H1 (cell line): ENCODE measurements at regions not wholly inside any gene's neighbourhood (a gene's known extent, or its start where the extent isn't known, plus 50 kb on each side); places are given as distances from the start of the nearest gene placed in this dataset.

Source experiments
- CTCF ChIA-PET: fragments of 300-600 bp; sonication (Branson Sonifier 250); formaldehyde crosslinking; loops from one replicate; lab custom pipeline; 2021; ENCODE audit not compliant: partially characterized antibody; lab: Charles Lee
- POLR2A ChIA-PET: fragments of 300-600 bp; sonication (Branson Sonifier 250); formaldehyde crosslinking; loops from one replicate; lab custom pipeline; 2021; ENCODE audit warnings: inconsistent platforms; ENCODE audit not compliant: partially characterized antibody; lab: Charles Lee
- DNase-seq, 2 experiments: peaks; one replicate each; pipeline versions ENCODE4 v3.0.0 to v3.0.0-alpha.2; 2010 to 2022; ENCODE audit warnings: low spot score in 2 of 2, low read depth in 1 of 2, mixed read lengths in 1 of 2
- FAIRE-seq: peaks from 2 replicates; lab custom pipeline; 2011; peaks lifted over from hg19 to GRCh38; lab: Jason Lieb, UNC
- H2AFZ ChIP-seq: 2 replicates; pipeline ENCODE4 v1.8.1; 2012; ENCODE audit warnings: low read length, inconsistent platforms
- H2AK5ac ChIP-seq: 2 replicates; pipeline ENCODE4 v1.6.1; 2013; ENCODE audit warnings: low read depth, low read length
- H2BK120ac ChIP-seq: replicated peaks from 2 replicates; pipeline ENCODE3; 2013; ENCODE audit warnings: low read depth, low read length, inconsistent platforms
- H2BK12ac ChIP-seq: 2 replicates; pipeline ENCODE4 v1.6.1; 2013; ENCODE audit warnings: low read depth, low read length
- H2BK15ac ChIP-seq: 2 replicates; pipeline ENCODE4 v1.6.1; 2013; ENCODE audit warnings: low read length
- H2BK20ac ChIP-seq: 2 replicates; pipeline ENCODE4 v1.6.1; 2013; ENCODE audit warnings: low read length
- H2BK5ac ChIP-seq: 2 replicates; pipeline ENCODE4 v1.6.1; 2013; ENCODE audit warnings: low read depth, low read length
- H3K14ac ChIP-seq: 2 replicates; pipeline ENCODE4 v1.6.1; 2013; ENCODE audit warnings: inconsistent platforms; ENCODE audit not compliant: insufficient read length
- H3K18ac ChIP-seq: 2 replicates; pipeline ENCODE4 v1.6.1; 2013; ENCODE audit warnings: low read length; ENCODE audit errors: extremely low read depth
- H3K23ac ChIP-seq: 2 replicates; pipeline ENCODE4 v1.6.1; 2013; ENCODE audit warnings: inconsistent platforms; ENCODE audit not compliant: insufficient read length
- H3K23me2 ChIP-seq: 2 replicates; pipeline ENCODE4 v1.6.1; 2013; ENCODE audit warnings: low read depth, low read length
- H3K27ac ChIP-seq: 2 replicates; pipeline ENCODE4 v1.6.1; 2011; ENCODE audit warnings: low read depth, low read length, inconsistent platforms
- H3K27me3 ChIP-seq, 4 experiments: replicated peaks in 1 of 4; 1 replicate in 1 of 4; 2 replicates in 3 of 4; pipeline versions ENCODE4 v1.6.1 to v1.8.1; 2011 to 2013; ENCODE audit warnings: low read length in 3 of 4, mild to moderate bottlenecking in 3 of 4, inconsistent platforms in 2 of 4, mixed read lengths in 2 of 4, moderate library complexity in 1 of 4; ENCODE audit not compliant: control insufficient read depth in 3 of 4, insufficient read depth in 3 of 4; ENCODE audit errors: extremely low read depth in 1 of 4
- H3K36me3 ChIP-seq, 4 experiments: 2 replicates each; pipeline versions ENCODE4 v1.6.1 to v1.8.1; 2011 to 2013; ENCODE audit warnings: mild to moderate bottlenecking in 4 of 4, low read length in 3 of 4, moderate library complexity in 2 of 4, control low read depth in 1 of 4, inconsistent platforms in 1 of 4; ENCODE audit not compliant: insufficient read depth in 4 of 4, control insufficient read depth in 2 of 4
- H3K4ac ChIP-seq: replicated peaks from 2 replicates; pipeline ENCODE3; 2013; ENCODE audit warnings: low read length, low read depth, mixed read lengths, inconsistent platforms; ENCODE audit not compliant: insufficient read length
- H3K4me1 ChIP-seq, 4 experiments: replicated peaks in 1 of 4; 1 replicate in 1 of 4; 2 replicates in 3 of 4; pipeline versions ENCODE4 v1.6.1 to v1.8.1; 2011 to 2013; ENCODE audit warnings: low read length in 3 of 4, inconsistent platforms in 2 of 4, mixed read lengths in 1 of 4; ENCODE audit not compliant: insufficient read depth in 4 of 4, control insufficient read depth in 3 of 4
- H3K4me2 ChIP-seq, 2 experiments: 2 replicates each; pipeline versions ENCODE4 v1.6.1 to v1.8.1; 2011 to 2013; ENCODE audit warnings: low read depth in 2 of 2, low read length in 2 of 2, control low read depth in 1 of 2, inconsistent platforms in 1 of 2, mild to moderate bottlenecking in 1 of 2; ENCODE audit not compliant: insufficient read depth in 1 of 2
- H3K4me3 ChIP-seq, 4 experiments: fragments of 200-600, 300-600 bp in 1 of 4; sonication (generic), shearing (Covaris generic), sonication (Bioruptor Twin) in 1 of 4; 2 replicates each; pipeline versions ENCODE4 v1.5.1 to v1.8.1; 2011 to 2016; ENCODE audit warnings: low read length in 4 of 4, low read depth in 3 of 4, control low read depth in 2 of 4, inconsistent platforms in 2 of 4, mild to moderate bottlenecking in 2 of 4, mixed read lengths in 1 of 4, moderate library complexity in 1 of 4; ENCODE audit not compliant: insufficient read depth in 2 of 4; ENCODE audit errors: extremely low read depth in 1 of 4
- H3K56ac ChIP-seq: replicated peaks from 2 replicates; pipeline ENCODE3; 2013; ENCODE audit warnings: low read depth, mild to moderate bottlenecking, mixed read lengths, low read length, inconsistent platforms; ENCODE audit not compliant: insufficient read length
- H3K79me1 ChIP-seq: 2 replicates; pipeline ENCODE4 v1.6.1; 2013; ENCODE audit warnings: low read depth, low read length, control low read depth
- H3K79me2 ChIP-seq, 2 experiments: 2 replicates each; pipeline versions ENCODE4 v1.6.1 to v1.8.1; 2012 to 2013; ENCODE audit warnings: low read length in 2 of 2, mild to moderate bottlenecking in 2 of 2, inconsistent platforms in 1 of 2; ENCODE audit not compliant: insufficient read depth in 2 of 2, control insufficient read depth in 1 of 2
- H3K9ac ChIP-seq, 4 experiments: replicated peaks in 1 of 4; 1 replicate in 1 of 4; 2 replicates in 3 of 4; pipeline versions ENCODE4 v1.6.1 to v1.8.1; 2011 to 2013; ENCODE audit warnings: low read depth in 3 of 4, low read length in 3 of 4, control low read depth in 2 of 4, mild to moderate bottlenecking in 2 of 4, moderate library complexity in 2 of 4, inconsistent platforms in 1 of 4; ENCODE audit errors: extremely low read depth in 1 of 4
- H3K9me3 ChIP-seq, 2 experiments: 2 replicates each; pipeline versions ENCODE4 v1.6.1 to v1.8.1; 2012 to 2013; ENCODE audit warnings: mild to moderate bottlenecking in 2 of 2, moderate library complexity in 2 of 2, control low read depth in 1 of 2, inconsistent platforms in 1 of 2, low read depth in 1 of 2, low read length in 1 of 2, mixed read lengths in 1 of 2; ENCODE audit not compliant: insufficient read depth in 2 of 2
- H4K20me1 ChIP-seq, 2 experiments: replicated peaks in 1 of 2; 2 replicates each; pipeline versions ENCODE3 to v1.8.1; 2011 to 2013; ENCODE audit warnings: inconsistent platforms in 2 of 2, low read length in 2 of 2, mild to moderate bottlenecking in 1 of 2; ENCODE audit not compliant: insufficient read depth in 2 of 2, control insufficient read depth in 1 of 2
- H4K5ac ChIP-seq: 2 replicates; pipeline ENCODE4 v1.6.1; 2013; ENCODE audit warnings: low read length, low read depth, mixed read lengths, inconsistent platforms; ENCODE audit not compliant: insufficient read length
- H4K8ac ChIP-seq: 2 replicates; pipeline ENCODE4 v1.8.0; 2013; ENCODE audit warnings: mild to moderate bottlenecking, moderate library complexity, low read length, inconsistent platforms; ENCODE audit not compliant: insufficient read depth; ENCODE audit errors: extremely low read depth
- H4K91ac ChIP-seq: replicated peaks from 2 replicates; pipeline ENCODE3; 2013; ENCODE audit warnings: low read length, mixed read lengths, inconsistent platforms; ENCODE audit not compliant: insufficient read length
- KDM1A ChIP-seq: fragments of 200-600, 300-600 bp; sonication (generic); IDR thresholded peaks from 2 replicates; pipeline ENCODE4 v1.7.1; 2016; ENCODE audit warnings: mild to moderate bottlenecking, low read length, borderline replicate concordance
- SP4 ChIP-seq: IDR thresholded peaks from 2 replicates; pipeline ENCODE4 v1.6.1; 2012; ENCODE audit warnings: low read length, inconsistent platforms

DNA sequence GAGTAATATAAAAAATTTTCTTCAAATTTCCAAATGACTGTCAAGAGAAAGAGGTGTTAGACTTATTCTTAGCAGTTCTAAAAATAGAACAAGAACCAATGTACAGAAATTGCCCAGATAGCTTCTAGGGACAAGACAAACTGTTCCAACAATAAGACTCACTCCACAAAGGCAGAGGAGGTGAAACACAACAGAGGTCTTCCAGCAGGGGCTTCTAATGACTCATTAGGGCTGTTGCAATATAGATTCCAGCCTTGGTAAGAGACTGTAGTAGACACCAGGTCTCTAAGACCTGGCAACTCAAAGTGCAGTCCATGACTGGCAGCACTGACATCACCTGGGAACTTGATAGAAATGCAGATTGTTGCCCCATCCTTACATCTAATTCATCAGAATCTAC lies 134.6 kb upstream of the VLDLR start:
- H3K79me2 ChIP-seq = no peaks in the 10 kb centered on the region
- H3K4ac ChIP-seq = no peak overlapping the region
- H4K8ac ChIP-seq = no peak overlapping the region
- no peak overlapping the region for H4K91ac ChIP-seq
- no peak overlapping the region for H3K9ac ChIP-seq
- no peaks in the 10 kb centered on the region for H4K20me1 ChIP-seq
- H3K27me3 ChIP-seq = no peaks in the 10 kb centered on the region
- H2BK5ac ChIP-seq = no peak overlapping the region
- H3K56ac ChIP-seq = no peak overlapping the region
- no peak for DNase-seq
- no peak overlapping the region for H3K23ac ChIP-seq
- TF ChIP-seq SP4 (no peak), KDM1A (no peak)
- peaks cover 2% of the 10 kb centered on the region; the same call in 1 of the 2 replicates for H3K23me2 ChIP-seq
- CTCF ChIA-PET = interaction anchor here (0.7 to 1.5 kb wide), 3 partner anchors 13 to 430 kb away, joined by 4 to 5 read pairs (median 4); no protein-coding TSS in a partner anchor
- H2AFZ ChIP-seq = no peak overlapping the region
- H3K9me3 ChIP-seq = peaks cover 0 to 2% of the 10 kb centered on the region in 2 experiments; a peak in 1 of 4 replicates
- no peak overlapping the region for H2BK120ac ChIP-seq
- H2BK20ac ChIP-seq = no peak overlapping the region
- H2BK12ac ChIP-seq = no peak overlapping the region
- H3K79me1 ChIP-seq = no peaks in the 10 kb centered on the region
- no peak overlapping the region for H3K4me2 ChIP-seq
- H3K4me1 ChIP-seq = no peaks in the 10 kb centered on the region
- no peaks in the 10 kb centered on the region for H3K36me3 ChIP-seq
- POLR2A ChIA-PET = no interaction called here
- no peak for FAIRE-seq
- no peak overlapping the region for H3K18ac ChIP-seq
- no peak overlapping the region for H2BK15ac ChIP-seq
- H4K5ac ChIP-seq = no peak overlapping the region
- no peak overlapping the region for H3K14ac ChIP-seq
- no peak overlapping the region for H3K27ac ChIP-seq
- H3K4me3 ChIP-seq = no peak overlapping the region
- H2AK5ac ChIP-seq = no peak overlapping the region
